WTC11 (cell line): ENCODE measurements at regions not wholly inside any gene's neighbourhood (a gene's known extent, or its start where the extent isn't known, plus 50 kb on each side); places are given as distances from the start of the nearest gene placed in this dataset.
A peak's percentile ranks its signal among the peaks of the same experiment; 100 is the strongest.

Source experiments
- ATAC-seq: fragments of 200-7000 bp; cut with Tn5 transposase; 2 replicates; pipeline ENCODE4 v1.10.0; 2021; ENCODE audit warnings: mild to moderate bottlenecking, moderate library complexity
- CTCF ChIA-PET: fragments of 300-600 bp; sonication (Branson Sonifier 250); formaldehyde crosslinking; loops from one replicate; lab custom pipeline; 2021; ENCODE audit warnings: antibody characterized with exemption; lab: Charles Lee
- POLR2A ChIA-PET: fragments of 350-600 bp; sonication (Branson Sonifier 250); formaldehyde crosslinking; loops from one replicate; lab custom pipeline; 2021; ENCODE audit warnings: antibody characterized with exemption; lab: Charles Lee
- DNase-seq: peaks from one replicate; pipeline ENCODE4 v3.0.0; 2021; ENCODE audit warnings: low spot score
- H3K27ac Mint-ChIP-seq: 2 replicates; pipeline ENCODE4 v1.8.0; 2021; ENCODE audit warnings: mixed read lengths
- H3K27me3 Mint-ChIP-seq: 2 replicates; pipeline ENCODE4 v1.8.0; 2021; ENCODE audit warnings: low read depth, mild to moderate bottlenecking, moderate library complexity, mixed read lengths
- H3K36me3 Mint-ChIP-seq: 2 replicates; pipeline ENCODE4 v1.8.0; 2021; ENCODE audit warnings: mixed read lengths
- H3K4me1 Mint-ChIP-seq: 2 replicates; pipeline ENCODE4 v1.8.0; 2022; ENCODE audit warnings: mixed read lengths
- H3K4me3 Mint-ChIP-seq: 2 replicates; pipeline ENCODE4 v1.8.0; 2021; ENCODE audit warnings: mild to moderate bottlenecking, moderate library complexity, mixed read lengths
- H3K9me3 Mint-ChIP-seq: 2 replicates; pipeline ENCODE4 v1.8.0; 2021; ENCODE audit warnings: mixed read lengths
- ATF2 ChIP-seq: sonication (generic); formaldehyde crosslinking; IDR thresholded peaks from 2 replicates; pipeline ENCODE4 v1.8.1; 2022; ENCODE audit warnings: low read depth, missing genetic modification reagents, borderline replicate concordance
- HMGXB4 ChIP-seq: sonication (generic); formaldehyde crosslinking; IDR thresholded peaks from 2 replicates; pipeline ENCODE4 v1.8.1; 2023; ENCODE audit warnings: mild to moderate bottlenecking, moderate library complexity, missing genetic modification reagents
- KAT7 ChIP-seq: sonication (generic); formaldehyde crosslinking; IDR thresholded peaks from 2 replicates; pipeline ENCODE4 v1.8.1; 2023; ENCODE audit warnings: missing genetic modification reagents, mild to moderate bottlenecking, borderline replicate concordance
- MLX ChIP-seq: sonication (generic); formaldehyde crosslinking; IDR thresholded peaks from 2 replicates; pipeline ENCODE4 v1.8.1; 2023; ENCODE audit warnings: mild to moderate bottlenecking, missing genetic modification reagents, moderate library complexity
- PRRX2 ChIP-seq: fragments of 250-450 bp; sonication (Bioruptor Pico); IDR thresholded peaks from 2 replicates; pipeline ENCODE4 v1.8.0; 2021; ENCODE audit warnings: mild to moderate bottlenecking
- TEAD1 ChIP-seq: sonication (generic); formaldehyde crosslinking; IDR thresholded peaks from 2 replicates; pipeline ENCODE4 v1.8.0; 2022; ENCODE audit warnings: mild to moderate bottlenecking, missing genetic modification reagents
- TP53 ChIP-seq: sonication (generic); formaldehyde crosslinking; IDR thresholded peaks from 2 replicates; pipeline ENCODE4 v1.8.1; 2023; ENCODE audit warnings: mild to moderate bottlenecking, missing genetic modification reagents
- TF ChIP-seq, protein P1 (sequence below): fragments of 200-600 bp; IDR thresholded peaks from 2 replicates; pipeline ENCODE4 v1.8.0; 2022; ENCODE audit warnings: antibody characterized with exemption
- TF ChIP-seq, protein P2 (sequence below): sonication (generic); formaldehyde crosslinking; IDR thresholded peaks from 2 replicates; pipeline ENCODE4 v1.8.1; 2023; ENCODE audit warnings: mild to moderate bottlenecking, missing genetic modification reagents
- TF ChIP-seq, protein P3 (sequence below): sonication (generic); formaldehyde crosslinking; IDR thresholded peaks from 2 replicates; pipeline ENCODE4 v1.8.0; 2022; ENCODE audit warnings: missing genetic modification reagents
- TF ChIP-seq, protein P4 (sequence below): sonication (generic); formaldehyde crosslinking; IDR thresholded peaks from 2 replicates; pipeline ENCODE4 v1.8.1; 2023; ENCODE audit warnings: mild to moderate bottlenecking, missing genetic modification reagents, moderate library complexity
- TF ChIP-seq, protein P5 (sequence below): sonication (generic); formaldehyde crosslinking; IDR thresholded peaks from 2 replicates; pipeline ENCODE4 v1.8.1; 2022; ENCODE audit warnings: mild to moderate bottlenecking, missing genetic modification reagents, moderate library complexity, borderline replicate concordance

- Mint-ChIP-seq H3K36me3 (peaks cover 4% of the 10 kb centered on the region), H3K4me1 (no peaks in the 10 kb centered on the region), H3K27me3 (no peaks in the 10 kb centered on the region), H3K4me3 (no peak overlapping the region), H3K9me3 (peaks cover 4% of the 10 kb centered on the region), H3K27ac (no peak overlapping the region)
- ATAC-seq (no peak), DNase-seq (no peak)
- ChIA-PET CTCF (interaction anchor here (1.2 to 2.9 kb wide), 2 partner anchors 1411 to 1412 kb away, joined by 3 to 24 read pairs; no protein-coding TSS in a partner anchor), POLR2A (no interaction called here)
- TF ChIP-seq MLX: no peak
- TF ChIP-seq, protein P1, sequence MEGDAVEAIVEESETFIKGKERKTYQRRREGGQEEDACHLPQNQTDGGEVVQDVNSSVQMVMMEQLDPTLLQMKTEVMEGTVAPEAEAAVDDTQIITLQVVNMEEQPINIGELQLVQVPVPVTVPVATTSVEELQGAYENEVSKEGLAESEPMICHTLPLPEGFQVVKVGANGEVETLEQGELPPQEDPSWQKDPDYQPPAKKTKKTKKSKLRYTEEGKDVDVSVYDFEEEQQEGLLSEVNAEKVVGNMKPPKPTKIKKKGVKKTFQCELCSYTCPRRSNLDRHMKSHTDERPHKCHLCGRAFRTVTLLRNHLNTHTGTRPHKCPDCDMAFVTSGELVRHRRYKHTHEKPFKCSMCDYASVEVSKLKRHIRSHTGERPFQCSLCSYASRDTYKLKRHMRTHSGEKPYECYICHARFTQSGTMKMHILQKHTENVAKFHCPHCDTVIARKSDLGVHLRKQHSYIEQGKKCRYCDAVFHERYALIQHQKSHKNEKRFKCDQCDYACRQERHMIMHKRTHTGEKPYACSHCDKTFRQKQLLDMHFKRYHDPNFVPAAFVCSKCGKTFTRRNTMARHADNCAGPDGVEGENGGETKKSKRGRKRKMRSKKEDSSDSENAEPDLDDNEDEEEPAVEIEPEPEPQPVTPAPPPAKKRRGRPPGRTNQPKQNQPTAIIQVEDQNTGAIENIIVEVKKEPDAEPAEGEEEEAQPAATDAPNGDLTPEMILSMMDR: peak; percentile 34; the same call in 1 of the 2 replicates
Measured at GRCh38 chr7:13279854-13280435, 592.5 kb downstream of the ARL4A start.

GRCh38 chr7:13282377-13282980, 595.0 kb downstream of the ARL4A start:
- no peak for DNase-seq
- ChIA-PET POLR2A (no interaction called here), CTCF (interaction anchor here (1.1 to 2.9 kb wide), 5 partner anchors 75 to 1409 kb away, joined by 3 to 24 read pairs (median 6); no protein-coding TSS in a partner anchor)

DNA sequence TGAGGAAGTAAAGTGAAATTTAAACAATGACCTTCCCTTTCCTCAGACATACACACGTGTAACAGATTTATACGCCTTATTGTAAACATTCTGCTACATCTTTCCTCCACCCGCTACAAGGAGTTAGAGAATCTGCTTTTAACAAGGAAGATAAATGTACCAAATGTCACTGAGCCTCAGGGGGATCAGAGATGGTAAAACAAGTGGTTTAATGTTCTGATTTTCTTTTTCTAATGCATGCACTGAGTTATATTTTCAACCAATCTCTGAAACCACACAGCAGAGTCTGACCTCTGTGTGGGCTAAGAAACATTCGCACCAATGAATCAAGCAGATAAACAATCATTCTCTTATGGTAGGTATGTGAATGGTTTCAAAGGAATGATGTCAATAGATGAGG, 599.5 kb downstream of the ARL4A start:
- no peaks in the 10 kb centered on the region for H3K9me3 Mint-ChIP-seq
- ATAC-seq (no peak), DNase-seq (no peak)
- H3K27ac Mint-ChIP-seq: no peak overlapping the region
- CTCF ChIA-PET: no interaction called here
- no peak overlapping the region for H3K4me3 Mint-ChIP-seq
- no peaks in the 10 kb centered on the region for H3K4me1 Mint-ChIP-seq
- no peaks in the 10 kb centered on the region for H3K27me3 Mint-ChIP-seq
- no peaks in the 10 kb centered on the region for H3K36me3 Mint-ChIP-seq
- POLR2A ChIA-PET: no interaction called here
- TF ChIP-seq, protein P2, sequence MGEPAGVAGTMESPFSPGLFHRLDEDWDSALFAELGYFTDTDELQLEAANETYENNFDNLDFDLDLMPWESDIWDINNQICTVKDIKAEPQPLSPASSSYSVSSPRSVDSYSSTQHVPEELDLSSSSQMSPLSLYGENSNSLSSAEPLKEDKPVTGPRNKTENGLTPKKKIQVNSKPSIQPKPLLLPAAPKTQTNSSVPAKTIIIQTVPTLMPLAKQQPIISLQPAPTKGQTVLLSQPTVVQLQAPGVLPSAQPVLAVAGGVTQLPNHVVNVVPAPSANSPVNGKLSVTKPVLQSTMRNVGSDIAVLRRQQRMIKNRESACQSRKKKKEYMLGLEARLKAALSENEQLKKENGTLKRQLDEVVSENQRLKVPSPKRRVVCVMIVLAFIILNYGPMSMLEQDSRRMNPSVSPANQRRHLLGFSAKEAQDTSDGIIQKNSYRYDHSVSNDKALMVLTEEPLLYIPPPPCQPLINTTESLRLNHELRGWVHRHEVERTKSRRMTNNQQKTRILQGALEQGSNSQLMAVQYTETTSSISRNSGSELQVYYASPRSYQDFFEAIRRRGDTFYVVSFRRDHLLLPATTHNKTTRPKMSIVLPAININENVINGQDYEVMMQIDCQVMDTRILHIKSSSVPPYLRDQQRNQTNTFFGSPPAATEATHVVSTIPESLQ (CRISPR knock-in tag): no peak
- TF ChIP-seq, protein P3, sequence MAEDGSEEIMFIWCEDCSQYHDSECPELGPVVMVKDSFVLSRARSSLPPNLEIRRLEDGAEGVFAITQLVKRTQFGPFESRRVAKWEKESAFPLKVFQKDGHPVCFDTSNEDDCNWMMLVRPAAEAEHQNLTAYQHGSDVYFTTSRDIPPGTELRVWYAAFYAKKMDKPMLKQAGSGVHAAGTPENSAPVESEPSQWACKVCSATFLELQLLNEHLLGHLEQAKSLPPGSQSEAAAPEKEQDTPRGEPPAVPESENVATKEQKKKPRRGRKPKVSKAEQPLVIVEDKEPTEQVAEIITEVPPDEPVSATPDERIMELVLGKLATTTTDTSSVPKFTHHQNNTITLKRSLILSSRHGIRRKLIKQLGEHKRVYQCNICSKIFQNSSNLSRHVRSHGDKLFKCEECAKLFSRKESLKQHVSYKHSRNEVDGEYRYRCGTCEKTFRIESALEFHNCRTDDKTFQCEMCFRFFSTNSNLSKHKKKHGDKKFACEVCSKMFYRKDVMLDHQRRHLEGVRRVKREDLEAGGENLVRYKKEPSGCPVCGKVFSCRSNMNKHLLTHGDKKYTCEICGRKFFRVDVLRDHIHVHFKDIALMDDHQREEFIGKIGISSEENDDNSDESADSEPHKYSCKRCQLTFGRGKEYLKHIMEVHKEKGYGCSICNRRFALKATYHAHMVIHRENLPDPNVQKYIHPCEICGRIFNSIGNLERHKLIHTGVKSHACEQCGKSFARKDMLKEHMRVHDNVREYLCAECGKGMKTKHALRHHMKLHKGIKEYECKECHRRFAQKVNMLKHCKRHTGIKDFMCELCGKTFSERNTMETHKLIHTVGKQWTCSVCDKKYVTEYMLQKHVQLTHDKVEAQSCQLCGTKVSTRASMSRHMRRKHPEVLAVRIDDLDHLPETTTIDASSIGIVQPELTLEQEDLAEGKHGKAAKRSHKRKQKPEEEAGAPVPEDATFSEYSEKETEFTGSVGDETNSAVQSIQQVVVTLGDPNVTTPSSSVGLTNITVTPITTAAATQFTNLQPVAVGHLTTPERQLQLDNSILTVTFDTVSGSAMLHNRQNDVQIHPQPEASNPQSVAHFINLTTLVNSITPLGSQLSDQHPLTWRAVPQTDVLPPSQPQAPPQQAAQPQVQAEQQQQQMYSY (CRISPR knock-in tag): no peak
- no peak for TF ChIP-seq TEAD1 (CRISPR knock-in tag)
- TF ChIP-seq PRRX2: no peak

More at GRCh38 chr7:13282377-13282980, 595.0 kb downstream of the ARL4A start:
- no peaks in the 10 kb centered on the region for H3K36me3 Mint-ChIP-seq
- H3K4me1 Mint-ChIP-seq: no peaks in the 10 kb centered on the region
- ATAC-seq: no peak
- no peaks in the 10 kb centered on the region for H3K9me3 Mint-ChIP-seq
- H3K27me3 Mint-ChIP-seq: no peaks in the 10 kb centered on the region
- H3K4me3 Mint-ChIP-seq: no peak overlapping the region
- TF ChIP-seq KAT7 (CRISPR knock-in tag) (no peak), TP53 (CRISPR knock-in tag) (no peak), ATF2 (CRISPR knock-in tag) (no peak), HMGXB4 (no peak)
- TF ChIP-seq, protein P4, sequence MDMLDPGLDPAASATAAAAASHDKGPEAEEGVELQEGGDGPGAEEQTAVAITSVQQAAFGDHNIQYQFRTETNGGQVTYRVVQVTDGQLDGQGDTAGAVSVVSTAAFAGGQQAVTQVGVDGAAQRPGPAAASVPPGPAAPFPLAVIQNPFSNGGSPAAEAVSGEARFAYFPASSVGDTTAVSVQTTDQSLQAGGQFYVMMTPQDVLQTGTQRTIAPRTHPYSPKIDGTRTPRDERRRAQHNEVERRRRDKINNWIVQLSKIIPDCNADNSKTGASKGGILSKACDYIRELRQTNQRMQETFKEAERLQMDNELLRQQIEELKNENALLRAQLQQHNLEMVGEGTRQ (CRISPR knock-in tag): no peak
- TF ChIP-seq, protein P5, sequence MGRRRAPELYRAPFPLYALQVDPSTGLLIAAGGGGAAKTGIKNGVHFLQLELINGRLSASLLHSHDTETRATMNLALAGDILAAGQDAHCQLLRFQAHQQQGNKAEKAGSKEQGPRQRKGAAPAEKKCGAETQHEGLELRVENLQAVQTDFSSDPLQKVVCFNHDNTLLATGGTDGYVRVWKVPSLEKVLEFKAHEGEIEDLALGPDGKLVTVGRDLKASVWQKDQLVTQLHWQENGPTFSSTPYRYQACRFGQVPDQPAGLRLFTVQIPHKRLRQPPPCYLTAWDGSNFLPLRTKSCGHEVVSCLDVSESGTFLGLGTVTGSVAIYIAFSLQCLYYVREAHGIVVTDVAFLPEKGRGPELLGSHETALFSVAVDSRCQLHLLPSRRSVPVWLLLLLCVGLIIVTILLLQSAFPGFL (CRISPR knock-in tag): no peak
- no peak overlapping the region for H3K27ac Mint-ChIP-seq
